Sigmoid colon (tissue), 4 donors: ENCODE measurements at regions not wholly inside any gene's neighbourhood (a gene's known extent, or its start where the extent isn't known, plus 50 kb on each side); places are given as distances from the start of the nearest gene placed in this dataset.

Source experiments
- CTCF ChIP-seq, 4 experiments: fragments of 450-650 bp in 3 of 4; fragments of 200-600 bp in 1 of 4; IDR thresholded peaks; one replicate each; pipeline ENCODE4 v1.5.1; 2016 to 2019; ENCODE audit warnings: antibody characterized with exemption in 4 of 4, mild to moderate bottlenecking in 3 of 4, moderate library complexity in 2 of 4
- POLR2A ChIP-seq, 2 donors: fragments of 450-650 bp; IDR thresholded peaks; one replicate each; pipeline ENCODE4 v1.6.1; 2016; ENCODE audit warnings: antibody characterized with exemption in 2 of 2, mild to moderate bottlenecking in 2 of 2, moderate library complexity in 2 of 2
- POLR2AphosphoS5 ChIP-seq, 4 donors: sonication (generic); formaldehyde crosslinking; IDR thresholded peaks; one replicate each; pipeline ENCODE4 v1.6.1; 2017; ENCODE audit warnings: antibody characterized with exemption in 4 of 4

GRCh38 chr3:46143951-46144473, 64.1 kb downstream of the CCR1 start:
- TF ChIP-seq CTCF (IDR thresholded peaks at IDR 0.05) (no peak), POLR2A (IDR thresholded peaks at IDR 0.05) (no peak), POLR2AphosphoS5 (IDR thresholded peaks at IDR 0.05) (no peak)
